HT-29 (cell line): ENCODE measurements at regions not wholly inside any gene's neighbourhood (a gene's known extent, or its start where the extent isn't known, plus 50 kb on each side); places are given as distances from the start of the nearest gene placed in this dataset.

Experiments used
- DNase-seq: peaks from one replicate; pipeline ENCODE4 v3.0.0-alpha.2; 2015; ENCODE audit warnings: low spot score

DNA sequence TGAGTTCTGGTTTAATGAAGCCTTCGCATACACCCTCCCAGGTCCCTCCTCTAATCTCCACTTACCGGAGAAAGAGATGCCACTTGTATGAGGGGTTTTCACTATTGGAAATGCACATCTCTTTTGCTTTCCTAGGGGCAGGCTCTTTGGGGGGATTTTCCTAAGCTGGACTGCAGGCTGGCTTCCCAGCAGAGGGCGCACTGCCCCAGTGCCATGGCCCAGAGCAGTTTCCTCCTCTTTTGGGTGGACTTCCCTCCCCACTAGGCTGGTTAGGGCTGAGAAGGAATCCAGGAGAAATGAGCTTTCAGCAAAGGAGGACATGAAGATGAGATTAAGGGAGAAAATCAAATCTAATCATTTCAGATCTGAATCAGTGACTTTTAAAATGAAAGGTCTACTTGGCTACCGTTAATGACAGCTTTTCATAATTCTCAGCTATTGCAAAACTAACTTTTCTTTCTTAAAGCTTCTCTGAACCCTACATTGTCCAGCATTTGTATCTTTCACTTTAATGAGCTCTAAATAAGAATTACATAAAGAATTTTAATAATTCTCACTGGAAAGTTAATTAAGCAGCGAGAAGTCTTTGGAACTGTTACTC, 784.1 kb upstream of the FANCL start:
- DNase-seq = peak; percentile 39

DNA sequence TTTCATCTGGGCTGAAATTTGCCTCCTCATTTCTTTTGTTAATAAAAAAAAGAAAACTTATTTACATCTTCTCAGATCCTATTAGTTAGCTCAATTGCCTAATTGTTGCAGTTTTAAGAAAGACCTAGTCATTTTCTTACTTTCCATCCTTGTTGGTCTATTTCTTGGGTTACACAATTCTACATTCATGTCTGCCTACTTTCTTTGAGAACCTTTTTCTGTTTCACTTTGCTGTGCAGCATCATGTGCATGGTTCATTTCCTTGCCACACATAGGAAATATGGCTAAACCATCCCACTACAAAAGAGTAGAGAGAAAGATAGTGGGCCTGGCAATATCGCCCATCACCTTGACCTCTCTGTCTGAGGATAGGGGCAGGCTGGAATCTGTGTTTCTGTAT, 780.7 kb upstream of the FANCL start:
- no peak for DNase-seq

DNA sequence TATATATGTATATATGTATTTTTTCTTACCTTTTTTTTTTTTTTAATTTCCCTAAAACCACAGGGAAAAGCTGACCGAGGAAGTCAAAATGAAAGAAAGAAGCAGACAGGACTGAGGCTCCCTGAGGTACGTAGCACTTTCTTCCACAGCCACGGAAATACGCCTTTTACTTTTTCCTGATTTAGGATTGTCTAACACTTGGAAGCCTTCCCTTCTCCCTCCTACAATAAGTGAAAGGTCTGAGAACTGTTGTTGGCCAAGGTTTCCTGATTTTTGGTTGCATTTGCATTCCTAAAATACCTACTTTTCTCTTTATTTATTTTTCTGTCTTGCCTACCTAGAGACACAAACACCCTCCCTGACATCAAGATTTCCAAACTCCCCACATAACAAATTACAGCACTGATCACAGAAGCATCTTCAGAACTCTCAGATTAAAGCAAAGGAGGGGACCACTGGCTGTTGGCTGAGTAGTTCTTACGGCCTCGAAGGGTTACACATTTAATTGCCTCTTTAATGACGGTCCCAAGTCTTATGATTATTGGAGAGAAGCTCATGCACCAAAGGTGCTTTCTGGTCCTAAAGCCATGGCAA, 778.5 kb upstream of the FANCL start:
- DNase-seq = no peak

DNA sequence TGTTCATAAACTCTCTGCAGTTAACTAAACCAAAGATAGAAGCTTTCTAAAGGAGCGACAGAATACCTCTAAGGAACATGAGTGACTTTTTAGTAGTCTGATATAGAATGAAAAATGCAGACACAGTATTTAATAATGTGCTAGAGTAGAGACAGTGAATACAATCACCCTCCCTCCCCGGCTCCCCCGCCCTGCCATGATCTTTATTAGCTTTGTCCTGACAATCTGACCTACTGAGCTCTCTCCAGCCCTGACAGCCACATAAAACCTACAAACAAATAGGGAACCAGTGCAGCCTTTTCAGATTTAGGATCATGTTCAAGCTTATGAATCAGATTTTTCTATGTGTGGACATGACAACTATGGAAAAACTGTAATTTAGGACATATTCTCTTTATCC, 777.6 kb upstream of the FANCL start:
- no peak for DNase-seq

DNA sequence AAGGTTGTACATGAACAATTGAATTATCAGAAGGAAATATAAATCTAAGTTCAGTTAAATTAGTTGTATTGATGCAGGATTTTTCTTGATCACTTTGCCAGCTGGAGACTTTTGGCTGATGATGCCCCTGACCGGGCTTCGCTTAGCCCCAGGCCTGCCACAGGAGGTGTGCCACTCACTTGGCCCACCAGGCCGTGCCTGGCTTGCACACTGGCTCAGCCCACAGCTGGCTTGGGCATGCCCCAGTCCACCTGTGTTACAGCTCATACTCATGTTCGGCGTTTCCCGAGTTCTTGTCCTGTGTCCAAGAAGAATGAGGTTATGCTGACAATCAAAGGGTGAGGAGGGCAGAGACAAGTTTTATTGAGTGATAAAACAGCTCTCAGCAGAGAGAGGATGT, 773.9 kb upstream of the FANCL start:
- DNase-seq = no peak

DNA sequence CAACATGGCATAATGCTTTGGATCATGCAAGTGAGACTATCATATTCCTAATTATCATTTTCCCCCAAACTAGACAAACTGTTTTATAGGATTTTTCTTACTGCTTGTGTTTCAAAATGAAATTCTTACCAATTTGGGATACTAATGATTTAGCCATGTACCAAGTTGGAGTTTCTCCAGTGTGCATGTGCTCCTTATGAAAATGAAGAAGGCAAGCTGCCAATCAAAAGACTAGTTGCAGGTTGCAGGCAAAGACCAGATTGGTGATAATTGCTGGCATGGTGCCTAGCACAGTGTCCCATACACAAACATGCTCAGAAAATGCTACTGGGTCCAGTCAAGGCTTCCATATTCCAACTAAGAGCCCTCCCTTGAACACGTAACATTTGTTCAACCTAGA, 771.8 kb upstream of the FANCL start:
- no peak for DNase-seq

DNA sequence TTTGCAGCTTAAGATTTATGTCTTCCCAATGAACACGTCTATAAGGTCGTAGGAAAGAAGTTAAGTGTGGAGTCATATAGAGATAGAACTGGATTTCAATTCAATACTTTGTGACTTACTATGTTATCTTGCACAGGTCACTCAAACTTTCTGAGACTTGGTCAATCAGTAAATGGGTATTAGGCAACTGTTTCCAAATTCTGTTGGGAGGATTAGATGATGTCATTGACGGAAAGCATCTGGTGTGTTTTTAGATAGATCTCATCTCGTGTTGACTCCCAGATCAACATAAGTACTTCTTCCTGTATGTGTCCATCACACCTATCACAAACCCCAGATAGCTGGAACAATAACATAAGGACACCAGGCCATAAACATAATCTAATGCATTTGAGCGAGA, 771.1 kb upstream of the FANCL start:
- no peak for DNase-seq

DNA sequence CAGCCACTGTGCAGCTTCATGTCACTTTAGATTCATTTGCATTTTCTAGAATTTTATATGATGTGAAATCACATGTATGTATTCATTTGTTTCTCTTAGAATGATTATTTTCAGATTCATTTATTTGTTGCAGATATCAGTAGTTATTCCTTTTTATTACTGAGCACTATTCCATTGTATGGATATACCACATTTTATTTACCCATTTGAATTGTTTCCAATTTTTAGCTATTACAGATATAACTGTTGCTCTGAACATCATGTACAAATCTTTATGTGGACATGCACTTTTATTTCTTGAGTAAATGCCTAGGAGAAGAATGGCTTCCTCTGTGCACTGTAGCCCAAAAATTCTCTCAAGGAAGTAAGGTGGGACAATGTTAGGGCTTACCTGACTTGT, 767.8 kb upstream of the FANCL start:
- no peak for DNase-seq

DNA sequence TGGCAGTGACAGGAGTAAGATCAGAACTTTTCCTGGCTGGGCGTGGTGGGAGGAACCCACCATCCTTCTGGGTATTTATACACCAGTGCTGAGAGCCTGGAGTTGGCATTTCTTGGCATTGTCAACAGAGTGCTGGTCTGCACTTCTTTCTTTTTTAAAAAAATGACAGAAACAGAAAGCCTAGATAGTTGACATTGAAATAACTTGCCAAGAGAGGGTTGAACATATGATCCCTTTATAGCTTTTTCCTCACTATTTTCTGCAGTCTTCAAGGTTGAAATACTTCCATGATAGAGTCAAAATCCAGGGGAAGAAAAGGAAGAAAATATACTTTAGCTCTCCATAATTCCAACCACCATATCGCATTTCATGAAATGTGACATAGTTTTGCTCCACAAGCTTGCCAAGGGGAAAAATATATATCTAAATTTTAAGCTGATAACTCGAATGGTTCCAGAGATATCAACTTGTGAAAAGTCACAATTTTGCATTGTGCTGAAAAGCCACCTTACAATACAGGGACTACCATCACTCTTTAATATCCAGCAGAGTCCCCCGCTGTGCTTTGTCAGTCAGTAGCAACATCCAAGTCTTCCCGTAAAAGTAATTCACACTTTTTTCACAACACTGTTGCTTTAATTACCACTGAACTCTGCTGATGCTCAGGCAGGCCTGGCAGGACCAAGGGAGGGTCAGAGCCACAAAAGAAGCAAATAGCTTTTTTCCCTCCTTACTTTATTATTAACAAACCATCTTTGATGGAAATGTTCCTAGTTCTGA, 764.9 kb upstream of the FANCL start:
- no peak for DNase-seq

DNA sequence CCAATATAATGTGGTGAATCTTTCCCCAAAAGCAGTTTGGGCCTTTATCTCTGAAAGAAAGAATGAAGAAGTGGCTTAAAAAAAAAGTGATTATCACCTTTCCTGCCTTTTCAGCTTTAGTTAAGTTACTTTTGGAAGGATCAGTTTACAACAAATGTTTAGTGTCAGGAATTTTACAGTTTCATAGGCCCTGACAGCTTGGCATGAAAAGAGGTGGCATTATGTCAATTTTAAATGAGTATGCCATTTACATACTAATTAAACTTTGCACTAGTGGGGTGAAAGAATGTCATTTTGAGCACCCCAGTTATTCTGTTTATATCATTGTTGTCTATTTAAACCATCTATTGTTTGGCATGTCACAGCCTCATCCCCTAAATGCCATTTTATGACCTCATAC, 763.5 kb upstream of the FANCL start:
- no peak for DNase-seq

DNA sequence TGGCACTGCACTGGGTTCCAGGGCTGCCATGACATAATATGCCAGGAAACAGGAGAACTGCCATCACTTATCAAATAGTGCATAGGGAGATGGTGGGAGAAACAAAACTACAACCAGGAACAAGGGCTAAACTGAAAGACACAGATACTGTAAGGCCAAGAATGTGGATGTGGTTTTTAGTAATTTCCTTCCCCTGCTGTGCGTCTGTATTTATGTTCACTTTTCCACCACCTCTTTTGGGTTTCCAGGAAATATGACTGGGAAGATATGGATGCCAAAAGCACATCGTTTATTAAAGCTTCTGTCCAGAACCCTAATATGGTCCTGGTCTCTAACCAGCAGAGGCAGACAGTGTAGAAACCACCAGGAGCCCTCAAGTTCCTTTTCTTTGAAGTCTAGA, 759.7 kb upstream of the FANCL start:
- no peak for DNase-seq

DNA sequence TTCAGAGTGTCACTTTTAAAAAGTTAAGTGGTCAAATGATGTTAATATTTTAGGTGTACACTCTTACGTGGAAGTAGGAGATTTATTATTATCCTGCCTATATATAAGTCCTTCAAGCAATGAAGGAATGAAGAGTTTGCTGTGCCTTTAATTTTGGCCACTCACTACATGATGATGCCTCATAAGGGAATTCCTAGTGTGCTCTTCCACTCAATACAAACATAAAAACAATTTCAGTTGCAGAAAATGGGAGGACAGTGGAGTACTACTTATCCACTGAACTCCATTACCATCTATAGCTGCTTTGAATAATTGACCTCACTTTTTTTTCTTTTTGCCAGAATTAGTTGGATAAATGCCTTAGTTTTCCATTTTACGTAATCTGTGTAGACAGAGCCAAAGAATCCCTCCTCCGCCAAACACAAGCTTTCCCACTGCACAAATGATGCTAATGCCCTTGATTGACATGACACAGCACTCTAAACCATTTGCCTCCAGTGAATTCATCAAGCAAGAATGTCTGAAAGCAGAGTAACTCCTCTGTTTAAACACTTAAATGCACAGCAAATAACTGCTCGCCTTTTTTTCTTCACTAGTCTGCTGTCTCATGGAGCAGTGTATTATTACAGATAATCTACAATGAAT, 751.1 kb upstream of the FANCL start:
- DNase-seq = no peak

DNA sequence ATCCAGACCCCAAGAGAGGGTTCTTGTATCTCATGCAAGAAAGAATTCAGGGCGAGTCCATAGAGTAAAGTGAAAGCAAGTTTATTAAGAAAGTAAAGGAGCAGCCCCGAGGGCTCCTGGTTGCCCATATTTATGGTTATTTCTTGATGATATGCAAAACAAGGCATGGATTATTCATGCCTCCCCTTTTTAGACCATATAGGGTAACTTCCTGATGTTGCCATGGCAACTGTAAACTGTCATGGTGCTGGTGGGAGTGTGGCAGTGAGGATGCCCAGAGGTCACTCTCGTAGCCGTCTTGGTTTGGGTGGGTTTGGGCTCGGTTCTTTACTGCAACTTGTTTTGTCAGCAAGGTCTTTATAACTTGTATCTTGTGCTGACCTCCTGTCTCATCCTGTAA, 750.2 kb upstream of the FANCL start:
- DNase-seq = no peak

DNA sequence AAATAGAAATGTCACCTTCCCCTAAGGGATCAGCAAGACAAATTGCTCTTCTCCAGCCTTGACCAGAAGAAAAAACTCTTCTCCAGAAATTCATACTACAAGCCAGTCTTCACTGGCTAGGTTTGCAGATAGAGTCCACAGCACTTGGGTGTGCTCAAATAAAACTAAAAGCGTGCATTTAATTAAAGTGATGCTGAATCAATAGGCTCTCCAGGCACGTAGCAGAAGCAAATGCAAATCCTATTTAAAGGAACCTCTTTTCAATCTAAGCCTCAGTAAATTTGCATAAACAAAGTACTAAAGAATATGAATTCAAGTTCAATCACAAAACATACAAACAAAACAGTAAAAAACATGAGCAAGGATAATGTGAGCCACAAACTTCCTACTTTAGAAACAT, 744.4 kb upstream of the FANCL start:
- DNase-seq = no peak

DNA sequence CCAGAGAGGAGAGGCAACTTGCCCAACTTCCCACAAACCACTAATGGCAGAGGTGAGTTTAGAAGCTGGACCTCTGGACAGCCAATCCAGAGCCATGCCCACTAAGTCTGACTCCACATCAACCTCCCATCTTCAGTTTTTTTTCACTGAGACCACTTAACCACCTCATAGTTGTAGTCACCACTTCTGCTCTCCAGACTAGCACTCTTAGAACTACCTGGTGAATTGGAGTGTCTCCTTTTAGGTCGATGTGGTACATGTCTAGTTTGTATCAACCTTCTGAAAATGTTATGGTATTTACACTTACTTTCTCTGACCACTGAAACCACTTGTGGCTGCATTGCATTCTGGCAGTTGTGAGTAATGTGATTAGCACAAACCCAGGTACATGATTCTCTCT, 743.6 kb upstream of the FANCL start:
- no peak for DNase-seq

DNA sequence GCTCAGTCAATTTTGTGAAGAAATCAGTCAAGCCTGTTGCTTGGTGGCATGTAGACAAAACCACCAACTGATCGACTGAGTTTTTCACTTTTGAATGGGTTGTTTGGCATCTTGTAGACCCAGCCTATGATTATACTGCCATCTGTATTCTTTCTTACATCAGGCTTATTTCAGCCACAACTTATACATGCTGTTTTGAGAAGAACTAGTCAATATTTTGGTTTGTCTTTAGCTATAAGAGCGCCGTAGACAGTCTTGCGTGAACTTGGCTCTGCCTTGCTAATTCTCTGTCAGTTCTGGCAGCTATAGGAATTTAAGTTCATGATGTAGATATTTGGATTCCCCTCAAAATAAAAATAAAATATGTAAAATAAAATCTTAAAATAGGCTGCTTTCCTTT, 742.0 kb upstream of the FANCL start:
- no peak for DNase-seq

DNA sequence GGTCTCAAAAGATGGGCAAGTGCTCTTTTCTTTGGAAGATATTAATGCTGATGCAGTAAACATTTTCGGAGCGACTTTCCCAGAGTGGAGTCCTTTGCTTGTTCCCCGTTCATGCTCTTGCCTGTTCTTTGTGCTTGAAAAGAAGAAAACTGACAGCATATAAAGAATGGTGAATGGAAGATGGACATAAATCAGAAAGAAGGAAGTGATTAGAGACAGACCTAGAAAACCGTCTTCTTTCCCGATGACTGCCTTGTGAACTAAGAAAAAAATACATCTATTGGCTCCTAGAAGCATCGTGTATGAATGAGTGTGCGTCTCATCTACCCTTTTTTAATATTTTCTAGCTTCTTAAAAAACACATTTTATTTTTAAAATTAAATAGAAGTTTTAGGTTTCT, 740.1 kb upstream of the FANCL start:
- no peak for DNase-seq

DNA sequence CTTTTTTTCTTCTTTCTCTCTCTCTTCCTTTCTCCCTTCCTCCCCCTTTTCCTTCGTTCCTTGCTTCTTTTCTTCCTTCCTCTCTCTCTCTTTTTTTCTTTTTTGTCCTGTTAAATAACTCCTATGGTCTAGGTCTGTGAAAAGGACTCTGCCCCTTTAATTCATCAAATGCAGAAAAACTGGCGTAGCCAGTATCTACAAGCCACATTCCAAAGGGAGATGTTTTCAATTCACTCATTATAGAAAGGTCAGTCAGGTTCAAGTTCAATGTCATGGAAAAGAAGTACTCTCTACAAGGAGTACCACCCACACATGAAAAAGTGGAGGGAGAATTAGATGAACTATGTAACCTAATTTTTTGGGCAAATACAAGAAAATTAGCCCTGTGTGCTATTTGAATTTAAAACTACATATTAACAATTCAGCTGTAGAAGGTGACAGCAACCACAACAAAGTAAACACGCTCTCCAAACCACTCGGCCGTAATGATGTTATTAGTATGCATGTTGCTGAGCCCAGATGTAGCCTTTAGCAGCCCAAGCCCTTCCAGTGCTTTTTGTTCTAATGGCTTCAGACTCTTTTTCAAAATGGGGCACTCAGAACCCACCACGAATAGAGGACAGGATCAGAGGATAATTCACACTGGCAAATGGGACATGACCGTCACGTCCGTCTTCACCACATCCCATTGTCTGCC, 735.4 kb upstream of the FANCL start:
- no peak for DNase-seq

DNA sequence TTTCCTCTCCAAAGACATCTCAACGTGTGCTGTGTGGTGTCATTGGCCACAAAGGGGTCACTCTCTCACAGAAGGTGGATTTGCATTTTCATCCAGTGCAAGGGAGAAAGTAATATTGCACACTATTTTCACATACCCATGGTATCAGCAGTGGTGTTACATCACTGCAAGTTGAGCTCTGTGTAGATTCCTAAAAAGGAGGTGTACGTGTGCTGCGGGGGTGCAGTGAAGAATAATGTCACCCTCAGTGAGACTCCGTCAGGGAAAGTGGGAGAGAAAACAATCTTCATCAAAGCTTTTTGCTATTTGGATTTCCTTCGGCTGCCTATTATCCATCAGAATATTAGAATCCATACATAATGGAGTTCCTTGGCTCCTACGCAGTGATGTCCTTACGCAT, 733.8 kb upstream of the FANCL start:
- no peak for DNase-seq

DNA sequence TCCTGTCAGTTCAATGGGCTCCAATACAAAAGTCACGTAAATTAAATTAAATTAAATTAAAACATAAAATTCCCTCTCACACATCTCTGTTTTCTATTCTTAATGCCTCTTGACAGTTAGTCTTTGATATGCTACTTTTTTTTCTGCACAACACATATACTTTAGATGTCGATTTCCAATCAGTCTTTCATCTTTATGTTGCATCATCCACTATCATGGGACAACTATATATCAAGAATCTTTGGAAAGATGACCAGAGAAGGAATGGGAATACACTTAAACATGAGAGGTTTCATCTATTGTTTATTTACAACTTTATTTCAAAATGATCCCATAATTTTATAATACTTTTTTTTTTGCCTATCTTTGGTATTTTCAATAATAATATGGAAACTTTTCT, 733.3 kb upstream of the FANCL start:
- no peak for DNase-seq

DNA sequence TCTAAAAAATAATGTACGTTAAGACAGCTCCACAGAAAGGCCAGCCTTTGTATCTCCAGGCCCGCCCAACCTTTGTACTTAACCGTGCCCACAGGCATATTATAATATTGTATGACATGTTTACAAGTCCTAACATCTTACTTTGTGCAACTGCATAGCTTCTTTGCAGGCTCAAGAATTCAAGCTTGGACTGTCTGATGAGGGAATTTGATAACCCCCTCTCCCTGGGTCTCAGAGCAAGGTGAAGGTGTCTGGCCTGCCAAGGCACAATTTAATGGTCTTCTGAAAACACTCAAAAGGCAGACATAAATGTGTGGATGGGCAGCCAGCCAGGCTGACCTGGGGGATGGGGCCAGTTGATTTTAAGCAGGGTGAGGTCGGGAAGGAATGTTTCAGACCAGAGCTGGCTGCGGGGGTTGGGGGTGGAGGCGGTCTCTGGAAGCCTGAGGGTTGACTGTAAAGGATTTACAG, 732.7 kb upstream of the FANCL start:
- DNase-seq = no peak

DNA sequence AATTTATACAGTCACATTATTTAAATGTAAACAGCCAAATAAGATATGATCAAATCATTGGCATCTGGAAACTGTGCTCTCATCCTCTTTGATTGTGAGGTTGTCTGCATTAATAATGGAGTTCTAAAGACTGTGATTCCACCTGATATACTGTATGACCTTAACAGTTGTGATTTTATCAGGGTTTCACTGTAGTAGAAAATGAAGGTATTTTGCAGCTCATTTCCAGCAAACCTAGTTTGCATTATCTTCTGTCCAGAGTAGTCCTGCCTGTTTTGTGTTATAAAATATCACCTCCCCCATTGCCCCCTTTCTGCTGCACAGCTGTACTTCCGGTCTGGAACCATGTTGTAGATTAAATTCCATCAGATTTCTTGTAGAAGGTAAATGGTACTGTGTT, 731.6 kb upstream of the FANCL start:
- DNase-seq = no peak
